Mesendoderm (in vitro differentiated cells): ENCODE measurements at regions not wholly inside any gene's neighbourhood (a gene's known extent, or its start where the extent isn't known, plus 50 kb on each side); places are given as distances from the start of the nearest gene placed in this dataset.

Experiments used
- DNase-seq: peaks from one replicate; pipeline ENCODE4 v3.0.0; 2013
- H2AK5ac ChIP-seq: 2 replicates; pipeline ENCODE4 v1.6.1; 2013; ENCODE audit warnings: low read length, inconsistent platforms
- H2BK120ac ChIP-seq: 2 replicates; pipeline ENCODE4 v1.6.1; 2013; ENCODE audit warnings: low read depth, mild to moderate bottlenecking, low read length, moderate library complexity, mixed read lengths
- H2BK15ac ChIP-seq: replicated peaks from 2 replicates; pipeline ENCODE4 v1.6.1; 2013; ENCODE audit warnings: low read depth, mild to moderate bottlenecking, moderate library complexity
- H2BK5ac ChIP-seq: 2 replicates; pipeline ENCODE4 v1.6.1; 2013; ENCODE audit warnings: low read length, inconsistent platforms
- H3K18ac ChIP-seq: 2 replicates; pipeline ENCODE4 v1.6.1; 2013; ENCODE audit warnings: mild to moderate bottlenecking, low read length, mixed read lengths
- H3K23ac ChIP-seq: one replicate; pipeline ENCODE4 v1.6.1; 2013; ENCODE audit warnings: low read length
- H3K27ac ChIP-seq: 2 replicates; pipeline ENCODE4 v1.5.1; 2013; ENCODE audit warnings: low read depth, mild to moderate bottlenecking, inconsistent platforms, low read length, moderate library complexity
- H3K27me3 ChIP-seq: 2 replicates; pipeline ENCODE4 v1.6.1; 2013; ENCODE audit warnings: low read length, control low read depth, mild to moderate bottlenecking, inconsistent platforms; ENCODE audit not compliant: insufficient read depth, poor library complexity
- H3K36me3 ChIP-seq: 2 replicates; pipeline ENCODE4 v1.6.1; 2013; ENCODE audit warnings: low read length, inconsistent platforms; ENCODE audit not compliant: control insufficient read depth, insufficient read depth
- H3K4ac ChIP-seq: one replicate; pipeline ENCODE4 v1.6.1; 2013; ENCODE audit warnings: low read depth, mild to moderate bottlenecking, low read length, moderate library complexity
- H3K4me1 ChIP-seq: 2 replicates; pipeline ENCODE4 v1.6.1; 2013; ENCODE audit warnings: low read depth, low read length, inconsistent platforms; ENCODE audit not compliant: control insufficient read depth
- H3K4me2 ChIP-seq: 2 replicates; pipeline ENCODE4 v1.6.1; 2013; ENCODE audit warnings: low read length
- H3K4me3 ChIP-seq: 2 replicates; pipeline ENCODE4 v1.5.1; 2013; ENCODE audit warnings: mild to moderate bottlenecking, low read length
- H3K56ac ChIP-seq: one replicate; pipeline ENCODE4 v1.6.1; 2013; ENCODE audit warnings: low read length
- H3K79me1 ChIP-seq: 2 replicates; pipeline ENCODE4 v1.6.1; 2013; ENCODE audit warnings: low read length, inconsistent platforms
- H3K79me2 ChIP-seq: 2 replicates; pipeline ENCODE4 v1.6.1; 2013; ENCODE audit warnings: mild to moderate bottlenecking, low read length; ENCODE audit not compliant: control insufficient read depth, insufficient read depth
- H3K9ac ChIP-seq: 2 replicates; pipeline ENCODE4 v1.6.1; 2013; ENCODE audit warnings: low read length, inconsistent platforms
- H4K5ac ChIP-seq: one replicate; pipeline ENCODE4 v1.6.1; 2013; ENCODE audit warnings: low read length
- H4K8ac ChIP-seq: one replicate; pipeline ENCODE4 v1.6.1; 2013; ENCODE audit warnings: low read depth, mild to moderate bottlenecking, control low read depth, low read length, moderate library complexity
- WGBS: extraction: QIAGEN DNeasy Blood & Tissue Kit; methylation state at CpG from one replicate; pipeline ENCODE4 v1.1.7; 2013; ENCODE audit warnings: low lambda C conversion rate, missing lambda C conversion rate; ENCODE audit not compliant: insufficient coverage; ENCODE audit errors: extremely low coverage; 5-methylcytosine and 5-hydroxymethylcytosine counted together

- H4K5ac ChIP-seq = no peak overlapping the region
- no peaks in the 10 kb centered on the region for H3K36me3 ChIP-seq
- H2BK5ac ChIP-seq = no peak overlapping the region
- no peak overlapping the region for H3K9ac ChIP-seq
- H2BK120ac ChIP-seq = no peak overlapping the region
- 100% methylated on average over 1 of the region's 8 CpGs for WGBS
- no peaks in the 10 kb centered on the region for H3K79me1 ChIP-seq
- no peak overlapping the region for H3K4me3 ChIP-seq
- H3K4me1 ChIP-seq = peaks cover 2% of the 10 kb centered on the region
- peak; percentile 23 for DNase-seq
- no peak overlapping the region for H3K56ac ChIP-seq
- H3K4ac ChIP-seq = no peak overlapping the region
- H3K79me2 ChIP-seq = no peaks in the 10 kb centered on the region
- no peak overlapping the region for H3K4me2 ChIP-seq
- H3K23ac ChIP-seq = no peak overlapping the region
- H3K27me3 ChIP-seq = no peaks in the 10 kb centered on the region
- no peak overlapping the region for H2AK5ac ChIP-seq
- H3K27ac ChIP-seq = no peak overlapping the region
- H3K18ac ChIP-seq = peak overlapping the region; percentile 12
- H2BK15ac ChIP-seq = no peak overlapping the region
- H4K8ac ChIP-seq = no peak overlapping the region
Measured at GRCh38 chr5:125044491-125045282, 298.2 kb upstream of the ZNF608 start.

GRCh38 chr5:125045646-125046045 lies 299.2 kb upstream of the ZNF608 start:
- no peak overlapping the region for H2AK5ac ChIP-seq
- no CpG with 5 or more reads among the region's 3 CpGs for WGBS

GRCh38 chr5:125046838-125047237 lies 300.4 kb upstream of the ZNF608 start:
- no peak overlapping the region for H4K8ac ChIP-seq
- DNase-seq = no peak

More at GRCh38 chr5:125045646-125046045, 299.2 kb upstream of the ZNF608 start:
- Histone ChIP-seq H3K4me3 (no peak overlapping the region), H2BK15ac (no peak overlapping the region), H3K79me1 (no peaks in the 10 kb centered on the region), H3K4me1 (peaks cover 2% of the 10 kb centered on the region), H2BK5ac (no peak overlapping the region), H3K36me3 (no peaks in the 10 kb centered on the region), H4K5ac (no peak overlapping the region), H3K79me2 (no peaks in the 10 kb centered on the region), H3K9ac (no peak overlapping the region), H3K18ac (no peak overlapping the region), H3K27ac (no peak overlapping the region), H3K27me3 (no peaks in the 10 kb centered on the region), H4K8ac (no peak overlapping the region), H3K23ac (no peak overlapping the region), H3K4ac (no peak overlapping the region), H3K4me2 (no peak overlapping the region), H3K56ac (no peak overlapping the region), H2BK120ac (no peak overlapping the region)
- DNase-seq = no peak

GRCh38 chr5:125047871-125048270 lies 301.4 kb upstream of the ZNF608 start:
- H3K36me3 ChIP-seq = no peaks in the 10 kb centered on the region
- H3K27ac ChIP-seq = no peak overlapping the region
- no peak overlapping the region for H4K5ac ChIP-seq
- H3K18ac ChIP-seq = no peak overlapping the region
- no peak for DNase-seq
- H3K9ac ChIP-seq = no peak overlapping the region
- no peak overlapping the region for H2BK120ac ChIP-seq
- H3K4ac ChIP-seq = no peak overlapping the region
- no peak overlapping the region for H3K56ac ChIP-seq
- no peaks in the 10 kb centered on the region for H3K79me2 ChIP-seq
- no peak overlapping the region for H3K4me3 ChIP-seq
- no peak overlapping the region for H2BK5ac ChIP-seq
- no peak overlapping the region for H3K4me2 ChIP-seq
- no peaks in the 10 kb centered on the region for H3K4me1 ChIP-seq
- WGBS = no CpG with 5 or more reads among the region's 3 CpGs
- no peaks in the 10 kb centered on the region for H3K27me3 ChIP-seq
- H3K23ac ChIP-seq = no peak overlapping the region
- peak overlapping the region; percentile 64 for H2BK15ac ChIP-seq
- H3K79me1 ChIP-seq = no peaks in the 10 kb centered on the region
- no peak overlapping the region for H2AK5ac ChIP-seq
- no peak overlapping the region for H4K8ac ChIP-seq

More at GRCh38 chr5:125046838-125047237, 300.4 kb upstream of the ZNF608 start:
- Histone ChIP-seq H3K79me2 (no peaks in the 10 kb centered on the region), H3K36me3 (no peaks in the 10 kb centered on the region), H3K4me2 (no peak overlapping the region), H2AK5ac (no peak overlapping the region), H3K4me1 (peaks cover under 1% of the 10 kb centered on the region), H3K18ac (no peak overlapping the region), H3K56ac (no peak overlapping the region), H3K4me3 (no peak overlapping the region), H3K23ac (no peak overlapping the region), H3K9ac (no peak overlapping the region), H3K4ac (no peak overlapping the region), H2BK120ac (no peak overlapping the region), H3K79me1 (no peaks in the 10 kb centered on the region), H2BK5ac (no peak overlapping the region), H2BK15ac (no peak overlapping the region), H3K27me3 (no peaks in the 10 kb centered on the region), H4K5ac (no peak overlapping the region), H3K27ac (no peak overlapping the region)
- no CpG with 5 or more reads among the region's 1 CpG for WGBS

- H3K56ac ChIP-seq = no peak overlapping the region
- H3K9ac ChIP-seq = no peak overlapping the region
- H3K4me2 ChIP-seq = no peak overlapping the region
- peak overlapping the region; percentile 36 for H2BK15ac ChIP-seq
- H3K18ac ChIP-seq = no peak overlapping the region
- no peak overlapping the region for H2BK5ac ChIP-seq
- no peaks in the 10 kb centered on the region for H3K4me1 ChIP-seq
- H4K8ac ChIP-seq = no peak overlapping the region
- no peaks in the 10 kb centered on the region for H3K36me3 ChIP-seq
- H3K23ac ChIP-seq = no peak overlapping the region
- no peak overlapping the region for H3K4ac ChIP-seq
- H3K79me1 ChIP-seq = no peaks in the 10 kb centered on the region
- H3K27ac ChIP-seq = no peak overlapping the region
- no peak overlapping the region for H4K5ac ChIP-seq
- DNase-seq = no peak
- WGBS = no CpG with 5 or more reads among the region's 6 CpGs
- H2AK5ac ChIP-seq = no peak overlapping the region
- H3K79me2 ChIP-seq = no peaks in the 10 kb centered on the region
- H2BK120ac ChIP-seq = no peak overlapping the region
- no peak overlapping the region for H3K4me3 ChIP-seq
- no peaks in the 10 kb centered on the region for H3K27me3 ChIP-seq
Measured at GRCh38 chr5:125049721-125050702, 303.6 kb upstream of the ZNF608 start.
